K562 (cell line): ENCODE measurements at regions not wholly inside any gene's neighbourhood (a gene's known extent, or its start where the extent isn't known, plus 50 kb on each side); places are given as distances from the start of the nearest gene placed in this dataset.

Experiments used
- ATAC-seq: fragments of 200-7000 bp; cut with Tn5 transposase; 3 replicates; pipeline ENCODE4 v1.9.1; 2020; ENCODE audit warnings: moderate library complexity
- BruUV-seq: library from RNA; stranded (reverse); fragments of 400-500 nt; replicated peaks from 2 replicates; lab custom pipeline; 2021; lab: Mats Ljungman, UMichigan
- CTCF ChIA-PET: fragments of 300-600 bp; formaldehyde crosslinking; extraction: SDS; loops from one replicate; lab custom pipeline; 2021; ENCODE audit warnings: low intra/inter-chr PET ratio; lab: Yijun Ruan, JAX
- POLR2A ChIA-PET: fragments of 300-600, 350-650 bp; sonication (Branson Sonifier 250); formaldehyde crosslinking; extraction: SDS; loops from one replicate; lab custom pipeline; 2021; ENCODE audit warnings: antibody characterized with exemption, inconsistent platforms; lab: Yijun Ruan, JAX
- DNase-seq, 4 experiments: peaks; one replicate each; pipeline versions ENCODE4 v3.0.0 to v3.0.0-alpha.2; 2011 to 2018; ENCODE audit warnings: low spot score in 3 of 4, mixed read lengths in 3 of 4; ENCODE audit errors: extremely low read depth in 1 of 4
- FAIRE-seq: peaks from 2 replicates; lab custom pipeline; 2011; peaks lifted over from hg19 to GRCh38; lab: Jason Lieb, UNC
- H2AFZ ChIP-seq: 2 replicates; pipeline ENCODE4 v1.6.0; 2011; ENCODE audit warnings: low read depth, low read length, control low read depth, inconsistent platforms
- H3K27ac ChIP-seq: fragments of 200-600 bp; 3 replicates; pipeline ENCODE4 v1.8.0; 2011; ENCODE audit warnings: low read depth, mild to moderate bottlenecking, control low read depth, inconsistent platforms, low read length, moderate library complexity, mixed read lengths; ENCODE audit errors: extremely low read depth
- H3K27me3 ChIP-seq, 2 experiments: fragments of 300-600 bp in 1 of 2; 2 replicates in 1 of 2; 3 replicates in 1 of 2; pipeline versions ENCODE4 v1.6.0 to v1.8.0; 2011; ENCODE audit warnings: inconsistent platforms in 2 of 2, low read length in 2 of 2, mild to moderate bottlenecking in 1 of 2, mixed read lengths in 1 of 2, moderate library complexity in 1 of 2; ENCODE audit not compliant: control insufficient read depth in 2 of 2, insufficient read depth in 2 of 2
- H3K36me3 ChIP-seq: fragments of 300-600 bp; 3 replicates; pipeline ENCODE4 v1.8.0; 2011; ENCODE audit warnings: mild to moderate bottlenecking, low read length, inconsistent platforms; ENCODE audit not compliant: control insufficient read depth, insufficient read depth
- H3K4me1 ChIP-seq, 2 experiments: fragments of 200-600 bp in 1 of 2; replicated peaks in 1 of 2; 2 replicates in 1 of 2; 3 replicates in 1 of 2; pipeline versions ENCODE4 v1.5.1 to v1.8.0; 2011; ENCODE audit warnings: inconsistent platforms in 2 of 2, low read length in 2 of 2, mild to moderate bottlenecking in 1 of 2, mixed read lengths in 1 of 2, moderate library complexity in 1 of 2; ENCODE audit not compliant: control insufficient read depth in 2 of 2, insufficient read depth in 2 of 2
- H3K4me2 ChIP-seq: 2 replicates; pipeline ENCODE4 v1.6.1; 2011; ENCODE audit warnings: low read length, control low read depth, inconsistent platforms, mixed read lengths; ENCODE audit not compliant: insufficient read depth
- H3K4me3 ChIP-seq: fragments of 200-600 bp; sonication (generic), shearing (Covaris generic); 2 replicates; pipeline ENCODE4 v1.5.1; 2016; ENCODE audit warnings: control low read depth, inconsistent platforms
- H3K79me2 ChIP-seq: fragments of 200-600 bp; 3 replicates; pipeline ENCODE4 v1.8.0; 2011; ENCODE audit warnings: low read length, inconsistent platforms; ENCODE audit not compliant: control insufficient read depth, insufficient read depth
- H3K9ac ChIP-seq, 2 experiments: 2 replicates each; pipeline versions ENCODE4 v1.6.0 to v1.6.1; 2011; ENCODE audit warnings: low read depth in 2 of 2, low read length in 2 of 2, control low read depth in 1 of 2, inconsistent platforms in 1 of 2, mild to moderate bottlenecking in 1 of 2, mixed read lengths in 1 of 2; ENCODE audit not compliant: insufficient read depth in 1 of 2
- H3K9me1 ChIP-seq: one replicate; pipeline ENCODE4 v1.6.0; 2011; ENCODE audit warnings: inconsistent platforms, mild to moderate bottlenecking, low read length, moderate library complexity; ENCODE audit not compliant: control insufficient read depth, insufficient read depth
- H3K9me3 ChIP-seq: replicated peaks from 2 replicates; pipeline ENCODE4 v1.5.1; 2011; ENCODE audit warnings: low read depth, low read length, inconsistent platforms; ENCODE audit not compliant: control insufficient read depth, insufficient read depth
- H4K20me1 ChIP-seq: replicated peaks from 2 replicates; pipeline ENCODE4 v1.6.1; 2011; ENCODE audit warnings: low read length, inconsistent platforms, mixed read lengths; ENCODE audit not compliant: control insufficient read depth, insufficient read depth
- AFF1 ChIP-seq, 2 experiments: fragments of 450-650 bp; IDR thresholded peaks; 2 replicates each; pipeline ENCODE4 v1.6.1; 2018; ENCODE audit warnings: mild to moderate bottlenecking in 2 of 2, low read depth in 1 of 2; ENCODE audit not compliant: partially characterized antibody in 2 of 2
- EGR1 ChIP-seq: fragments of 450-650 bp; conservative IDR thresholded peaks from 2 replicates; pipeline ENCODE4 v1.6.1; 2017; ENCODE audit warnings: mild to moderate bottlenecking
- HMG20A ChIP-seq: fragments of 450-650 bp; formaldehyde crosslinking; conservative IDR thresholded peaks from 2 replicates; pipeline ENCODE4 v1.4.0; 2020; ENCODE audit warnings: mild to moderate bottlenecking, mixed read lengths
- HOMEZ ChIP-seq: fragments of 250-450 bp; sonication (Bioruptor Pico); IDR thresholded peaks from 2 replicates; pipeline ENCODE4 v1.4.0; 2020; ENCODE audit warnings: mild to moderate bottlenecking, moderate library complexity
- MYBL2 ChIP-seq, 2 experiments: fragments of 450-650 bp in 1 of 2; sonication (generic) in 1 of 2; formaldehyde crosslinking in 1 of 2; IDR thresholded peaks; 2 replicates each; pipeline versions ENCODE4 v1.6.1 to v1.8.1; 2017 to 2022; ENCODE audit warnings: borderline replicate concordance in 1 of 2, inconsistent platforms in 1 of 2, low read depth in 1 of 2, mild to moderate bottlenecking in 1 of 2, missing genetic modification reagents in 1 of 2, moderate library complexity in 1 of 2
- NEUROD1 ChIP-seq: fragments of 150-350 bp; IDR thresholded peaks from 2 replicates; pipeline ENCODE4 v1.6.1; 2014; ENCODE audit warnings: borderline replicate concordance, low read length, low read depth; ENCODE audit not compliant: partially characterized antibody
- PRPF4 ChIP-seq: fragments of 200-400 bp; formaldehyde crosslinking; IDR thresholded peaks from one replicate; pipeline ENCODE4 v1.6.1; 2017; ENCODE audit warnings: low read length, low read depth, mild to moderate bottlenecking; ENCODE audit not compliant: insufficient read depth, poor library complexity, severe bottlenecking
- SNIP1 ChIP-seq: fragments of 450-650 bp; IDR thresholded peaks from 2 replicates; pipeline ENCODE4 v1.7.1; 2017; ENCODE audit warnings: low read depth, mild to moderate bottlenecking
- SPI1 ChIP-seq: IDR thresholded peaks from 2 replicates; pipeline ENCODE4 v1.6.1; 2011; ENCODE audit warnings: low read depth, low read length, control low read depth, borderline replicate concordance
- TFAM ChIP-seq: fragments of 250-450 bp; sonication (Bioruptor Pico); conservative IDR thresholded peaks from 2 replicates; pipeline ENCODE4 v1.5.0; 2021; ENCODE audit warnings: mild to moderate bottlenecking, moderate library complexity
- WGBS: fragments of 100-300 bp; shearing (Covaris generic); methylation state at CpG from one replicate; pipeline ENCODE4 v1.1.6; 2016; ENCODE audit warnings: low coverage, mixed read lengths; ENCODE audit not compliant: insufficient coverage; ENCODE audit errors: missing lambda C conversion rate; 5-methylcytosine and 5-hydroxymethylcytosine counted together
- in situ Hi-C: fragments of 300-500 bp; cut with MboI; formaldehyde crosslinking; loops from 4 replicates; pipeline ENCODE4 v1.15.0; 2018; ENCODE audit warnings: inconsistent platforms, mixed read lengths
- intact Hi-C: fragments of 100-400 bp; cut with micrococcal nuclease; formaldehyde crosslinking; loops from 2 replicates; pipeline ENCODE4 v1.14.2; 2022
- TF ChIP-seq, protein P1 (sequence below): sonication (generic); formaldehyde crosslinking; IDR thresholded peaks from 2 replicates; pipeline ENCODE4 v1.8.0; 2022; ENCODE audit warnings: mild to moderate bottlenecking, low read depth, missing genetic modification reagents
- TF ChIP-seq, protein P2 (sequence below): fragments of 250-450 bp; sonication (Bioruptor Pico); IDR thresholded peaks from 2 replicates; pipeline ENCODE4 v1.6.1; 2021; ENCODE audit warnings: mild to moderate bottlenecking
- TF ChIP-seq, protein P3 (sequence below): IDR thresholded peaks from 2 replicates; pipeline ENCODE4 v1.6.1; 2011; ENCODE audit not compliant: insufficient read length; ENCODE audit errors: extremely low read depth

DNA sequence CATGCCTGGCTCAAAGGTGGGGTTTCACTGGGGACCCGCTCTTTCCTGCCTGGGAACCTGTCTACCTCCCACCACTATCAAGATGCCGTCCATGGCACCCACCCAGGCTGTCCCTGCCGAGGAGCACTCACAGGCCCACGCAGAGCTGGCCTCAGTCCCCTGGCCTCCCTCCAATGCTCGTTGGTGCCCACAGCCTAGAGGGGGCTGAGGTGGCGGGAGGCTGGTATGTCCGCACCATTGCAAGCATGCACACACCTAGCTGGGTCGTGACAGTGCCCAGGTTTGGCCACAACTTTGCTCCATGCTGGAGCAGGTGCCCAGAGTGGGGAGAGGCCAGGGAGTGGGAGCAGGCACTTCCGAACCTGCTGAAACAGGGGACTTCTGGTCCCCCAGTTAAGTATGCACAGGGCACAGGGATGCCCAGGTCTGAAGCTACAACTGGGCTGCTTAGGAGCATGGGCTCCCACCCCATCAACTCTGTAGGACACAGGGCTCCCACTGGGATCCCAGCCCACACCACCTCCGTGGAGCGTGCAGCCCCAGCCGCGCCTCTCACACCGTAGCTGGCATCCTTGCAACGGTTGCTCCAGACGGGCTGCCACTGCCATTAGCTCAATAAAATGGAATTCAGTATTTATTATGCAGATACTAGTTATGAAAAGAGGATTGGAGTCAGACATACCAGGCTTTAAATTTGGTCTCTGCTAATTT is 1376.1 kb upstream of the TENM3 start:
- in situ Hi-C loops (no loop called here), intact Hi-C loops (no loop called here)
- Histone ChIP-seq H3K79me2 (no peaks in the 10 kb centered on the region), H3K9me3 (no peaks in the 10 kb centered on the region), H3K36me3 (no peaks in the 10 kb centered on the region), H3K4me3 (no peak overlapping the region), H3K27me3 (no peaks in the 10 kb centered on the region), H3K9ac (no peak overlapping the region), H3K27ac (no peak overlapping the region), H3K4me2 (no peak overlapping the region), H2AFZ (no peak overlapping the region), H3K9me1 (no peaks in the 10 kb centered on the region)
- FAIRE-seq (no peak), DNase-seq (no peak)
- POLR2A ChIA-PET: interaction anchor here (0.5 kb wide), 1 partner anchor 208 kb away, joined by 3 read pairs; no protein-coding TSS in a partner anchor
- TF ChIP-seq EGR1: no peak
- no peak for TF ChIP-seq HMG20A (CRISPR knock-in tag)
- no peak for TF ChIP-seq SPI1
- no peak for TF ChIP-seq TFAM (CRISPR knock-in tag)
- TF ChIP-seq, protein P1, sequence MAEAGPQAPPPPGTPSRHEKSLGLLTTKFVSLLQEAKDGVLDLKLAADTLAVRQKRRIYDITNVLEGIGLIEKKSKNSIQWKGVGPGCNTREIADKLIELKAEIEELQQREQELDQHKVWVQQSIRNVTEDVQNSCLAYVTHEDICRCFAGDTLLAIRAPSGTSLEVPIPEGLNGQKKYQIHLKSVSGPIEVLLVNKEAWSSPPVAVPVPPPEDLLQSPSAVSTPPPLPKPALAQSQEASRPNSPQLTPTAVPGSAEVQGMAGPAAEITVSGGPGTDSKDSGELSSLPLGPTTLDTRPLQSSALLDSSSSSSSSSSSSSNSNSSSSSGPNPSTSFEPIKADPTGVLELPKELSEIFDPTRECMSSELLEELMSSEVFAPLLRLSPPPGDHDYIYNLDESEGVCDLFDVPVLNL (CRISPR knock-in tag): no peak
- TF ChIP-seq, protein P2, sequence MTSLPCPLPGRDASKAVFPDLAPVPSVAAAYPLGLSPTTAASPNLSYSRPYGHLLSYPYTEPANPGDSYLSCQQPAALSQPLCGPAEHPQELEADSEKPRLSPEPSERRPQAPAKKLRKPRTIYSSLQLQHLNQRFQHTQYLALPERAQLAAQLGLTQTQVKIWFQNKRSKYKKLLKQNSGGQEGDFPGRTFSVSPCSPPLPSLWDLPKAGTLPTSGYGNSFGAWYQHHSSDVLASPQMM (CRISPR knock-in tag): no peak
- TF ChIP-seq AFF1 (IDR thresholded peaks at IDR 0.05; ENCODE audit: low read depth in 1 of 2, partially characterized antibody in 2 of 2): no peak
- no peak for TF ChIP-seq NEUROD1
- TF ChIP-seq HOMEZ (CRISPR knock-in tag): no peak
- no peak for TF ChIP-seq SNIP1
- no peak for TF ChIP-seq PRPF4
- TF ChIP-seq, protein P3, sequence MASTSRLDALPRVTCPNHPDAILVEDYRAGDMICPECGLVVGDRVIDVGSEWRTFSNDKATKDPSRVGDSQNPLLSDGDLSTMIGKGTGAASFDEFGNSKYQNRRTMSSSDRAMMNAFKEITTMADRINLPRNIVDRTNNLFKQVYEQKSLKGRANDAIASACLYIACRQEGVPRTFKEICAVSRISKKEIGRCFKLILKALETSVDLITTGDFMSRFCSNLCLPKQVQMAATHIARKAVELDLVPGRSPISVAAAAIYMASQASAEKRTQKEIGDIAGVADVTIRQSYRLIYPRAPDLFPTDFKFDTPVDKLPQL: no peak
- no peak for TF ChIP-seq MYBL2 (IDR thresholded peaks at IDR 0.05; ENCODE audit: low read depth)
- TF ChIP-seq MYBL2 (CRISPR knock-in tag; IDR thresholded peaks at IDR 0.05; ENCODE audit: borderline replicate concordance): no peak
- TF ChIP-seq, all 486 proteins: peak for 0
- CTCF ChIA-PET: no interaction called here
- WGBS: 8% methylated on average over 13 of the region's 16 CpGs
- Histone ChIP-seq H3K4me1 (no peaks in the 10 kb centered on the region), H4K20me1 (no peaks in the 10 kb centered on the region)
- no peak for ATAC-seq
- no TSS peak for BruUV-seq
